SK-N-SH (cell line): ENCODE measurements at regions not wholly inside any gene's neighbourhood (a gene's known extent, or its start where the extent isn't known, plus 50 kb on each side); places are given as distances from the start of the nearest gene placed in this dataset.

Source experiments
- CTCF ChIA-PET: fragments of 300-600, 350-600 bp; formaldehyde crosslinking; extraction: SDS; loops from one replicate; lab custom pipeline; 2021; lab: Yijun Ruan, JAX
- POLR2A ChIA-PET: fragments of 350-600 bp; sonication (Branson Sonifier 250); formaldehyde crosslinking; extraction: SDS; loops from one replicate; lab custom pipeline; 2020; ENCODE audit warnings: antibody characterized with exemption, inconsistent platforms; lab: Yijun Ruan, JAX
- DNase-seq: peaks from one replicate; pipeline ENCODE4 v3.0.0; 2012
- H2AFZ ChIP-seq: fragments of 200-600 bp; sonication (generic); 2 replicates; pipeline ENCODE4 v1.8.1; 2016; ENCODE audit warnings: antibody characterized with exemption, mild to moderate bottlenecking, low read depth
- H3F3A ChIP-seq: fragments of 200-600 bp; sonication (generic); replicated peaks from 2 replicates; pipeline ENCODE3; 2016; ENCODE audit warnings: antibody characterized with exemption, mild to moderate bottlenecking; ENCODE audit not compliant: insufficient read depth
- H3K27ac ChIP-seq, 2 experiments: fragments of 200-500 bp in 1 of 2; fragments of 200-600 bp in 1 of 2; sonication (Bioruptor generic) in 1 of 2; sonication (generic), shearing (Covaris generic) in 1 of 2; 2 replicates each; pipeline versions ENCODE4 v1.5.1 to v1.6.1; 2014 to 2016; ENCODE audit warnings: low read depth in 2 of 2, inconsistent platforms in 1 of 2, low read length in 1 of 2, mild to moderate bottlenecking in 1 of 2, mixed read lengths in 1 of 2
- H3K27me3 ChIP-seq: fragments of 200-600 bp; sonication (generic), shearing (Covaris generic); 2 replicates; pipeline ENCODE4 v1.6.1; 2016; ENCODE audit warnings: mixed run types; ENCODE audit not compliant: insufficient read depth
- H3K36me3 ChIP-seq, 2 experiments: fragments of 200-500 bp in 1 of 2; fragments of 200-600 bp in 1 of 2; sonication (Bioruptor generic) in 1 of 2; sonication (generic) in 1 of 2; replicated peaks in 1 of 2; 2 replicates each; pipeline versions ENCODE3 to v1.5.1; 2014 to 2016; ENCODE audit warnings: low read length in 1 of 2, mild to moderate bottlenecking in 1 of 2; ENCODE audit not compliant: insufficient read depth in 2 of 2, control insufficient read depth in 1 of 2
- H3K4me1 ChIP-seq, 2 experiments: fragments of 200-500 bp in 1 of 2; fragments of 200-600 bp in 1 of 2; sonication (Bioruptor generic) in 1 of 2; sonication (generic), shearing (Covaris generic) in 1 of 2; 2 replicates each; pipeline versions ENCODE4 v1.5.1 to v1.6.1; 2014 to 2016; ENCODE audit warnings: low read depth in 1 of 2, low read length in 1 of 2, mixed run types in 1 of 2; ENCODE audit not compliant: insufficient read depth in 2 of 2, control insufficient read depth in 1 of 2
- H3K4me2 ChIP-seq: fragments of 200-600 bp; sonication (generic), shearing (Covaris generic); 2 replicates; pipeline ENCODE4 v1.6.1; 2017; ENCODE audit warnings: mixed run types
- H3K4me3 ChIP-seq, 2 experiments: fragments of 200-500 bp in 1 of 2; fragments of 200-600 bp in 1 of 2; sonication (Bioruptor generic) in 1 of 2; sonication (generic), shearing (Covaris generic) in 1 of 2; 2 replicates each; pipeline versions ENCODE4 v1.5.1 to v1.8.1; 2014 to 2016; ENCODE audit warnings: low read depth in 2 of 2, inconsistent platforms in 1 of 2, low read length in 1 of 2, mild to moderate bottlenecking in 1 of 2, mixed read lengths in 1 of 2, moderate library complexity in 1 of 2
- H3K79me2 ChIP-seq: fragments of 200-600 bp; sonication (generic); 2 replicates; pipeline ENCODE4 v1.8.1; 2017; ENCODE audit warnings: mild to moderate bottlenecking; ENCODE audit not compliant: insufficient read depth
- H3K9ac ChIP-seq: fragments of 200-600 bp; sonication (generic); 2 replicates; pipeline ENCODE4 v1.6.1; 2017; ENCODE audit warnings: mixed run types
- H3K9me2 ChIP-seq: fragments of 200-600 bp; sonication (generic); 2 replicates; pipeline ENCODE4 v1.6.1; 2017; ENCODE audit warnings: mixed run types
- H3K9me3 ChIP-seq: fragments of 200-600 bp; sonication (generic); 2 replicates; pipeline ENCODE4 v1.6.1; 2017; ENCODE audit warnings: mixed run types, mild to moderate bottlenecking, moderate library complexity
- H4K20me1 ChIP-seq: fragments of 200-600 bp; sonication (generic); 2 replicates; pipeline ENCODE4 v1.6.1; 2017; ENCODE audit warnings: mild to moderate bottlenecking, mixed run types; ENCODE audit not compliant: insufficient read depth
- EP300 ChIP-seq, 2 experiments: IDR thresholded peaks; 2 replicates each; pipeline versions ENCODE4 v1.4.0 to v1.6.1; 2012; ENCODE audit warnings: borderline replicate concordance in 1 of 2, low read depth in 1 of 2, low read length in 1 of 2
- FOXM1 ChIP-seq: IDR thresholded peaks from 2 replicates; pipeline ENCODE4 v1.4.0; 2012; ENCODE audit warnings: low read depth, mild to moderate bottlenecking
- MEF2A ChIP-seq: IDR thresholded peaks from 2 replicates; pipeline ENCODE4 v1.4.0; 2012; ENCODE audit warnings: low read depth, borderline replicate concordance
- NFIC ChIP-seq: IDR thresholded peaks from 2 replicates; pipeline ENCODE4 v1.4.0; 2012; ENCODE audit warnings: borderline replicate concordance
- NRF1 ChIP-seq: IDR thresholded peaks from 2 replicates; pipeline ENCODE4 v1.6.1; 2012; ENCODE audit warnings: low read depth, mild to moderate bottlenecking, low read length
- POLR2AphosphoS5 ChIP-seq: IDR thresholded peaks from 2 replicates; pipeline ENCODE4 v1.6.1; 2012; ENCODE audit warnings: low read depth, low read length
- RCOR1 ChIP-seq: fragments of 150-350 bp; IDR thresholded peaks from 2 replicates; pipeline ENCODE4 v1.6.1; 2017; ENCODE audit warnings: antibody characterized with exemption, low read length
- SIN3A ChIP-seq: IDR thresholded peaks from 2 replicates; pipeline ENCODE4 v1.6.1; 2012; ENCODE audit warnings: low read depth, mild to moderate bottlenecking, low read length, moderate library complexity, borderline replicate concordance
- TCF12 ChIP-seq: IDR thresholded peaks from 2 replicates; pipeline ENCODE4 v1.4.0; 2012
- TEAD4 ChIP-seq: IDR thresholded peaks from 2 replicates; pipeline ENCODE4 v1.4.0; 2012; ENCODE audit warnings: mild to moderate bottlenecking, borderline replicate concordance; ENCODE audit not compliant: insufficient read depth
- YY1 ChIP-seq: IDR thresholded peaks from 2 replicates; pipeline ENCODE4 v1.4.0; 2012; ENCODE audit warnings: low read depth, mild to moderate bottlenecking
- WGBS: methylation state at CpG from one replicate; pipeline ENCODE4 v1.1.6; 2017; ENCODE audit warnings: low lambda C conversion rate; 5-methylcytosine and 5-hydroxymethylcytosine counted together
- TF ChIP-seq, protein P1 (sequence below): IDR thresholded peaks from 2 replicates; pipeline ENCODE4 v1.6.1; 2012; ENCODE audit warnings: mild to moderate bottlenecking, low read depth, low read length, moderate library complexity
- TF ChIP-seq, protein P2 (sequence below): IDR thresholded peaks from 2 replicates; pipeline ENCODE4; 2012
- TF ChIP-seq, protein P3 (sequence below): fragments of 150-350 bp; IDR thresholded peaks from 2 replicates; pipeline ENCODE4 v1.6.1; 2016; ENCODE audit warnings: mild to moderate bottlenecking, low read depth, low read length
- TF ChIP-seq, protein P4 (sequence below): fragments of 200-600 bp; sonication (generic); IDR thresholded peaks from 2 replicates; pipeline ENCODE4 v1.6.1; 2017; ENCODE audit warnings: antibody characterized with exemption, mild to moderate bottlenecking, moderate library complexity
- TF ChIP-seq, protein P5 (sequence below): IDR thresholded peaks from 2 replicates; pipeline ENCODE4 v1.4.0; 2012; ENCODE audit warnings: low read depth, borderline replicate concordance

DNA sequence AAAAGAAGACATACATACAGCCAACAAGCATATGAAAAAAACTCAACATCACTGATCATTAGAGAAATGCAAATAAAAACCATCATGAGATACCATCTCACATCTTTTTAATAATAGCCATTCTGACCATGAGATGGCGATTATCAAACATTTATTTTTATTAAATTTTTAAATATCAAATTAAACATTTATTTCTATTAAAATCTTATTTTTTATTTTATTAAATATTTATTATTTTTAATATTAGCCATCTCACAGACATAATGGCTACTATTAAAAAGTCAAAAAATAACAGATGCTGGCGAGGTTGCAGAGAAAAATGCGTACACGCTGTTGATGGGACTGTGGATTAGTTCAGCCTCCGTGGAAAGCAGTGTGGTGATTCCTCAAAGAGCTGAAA, 264.8 kb upstream of the TENM4 start:
- H3K4me2 ChIP-seq: no peak overlapping the region
- no peak overlapping the region for H3K27ac ChIP-seq
- H3K27me3 ChIP-seq: no peaks in the 10 kb centered on the region
- no peaks in the 10 kb centered on the region for H3K4me1 ChIP-seq
- H3K9ac ChIP-seq: no peak overlapping the region
- TF ChIP-seq, protein P1, sequence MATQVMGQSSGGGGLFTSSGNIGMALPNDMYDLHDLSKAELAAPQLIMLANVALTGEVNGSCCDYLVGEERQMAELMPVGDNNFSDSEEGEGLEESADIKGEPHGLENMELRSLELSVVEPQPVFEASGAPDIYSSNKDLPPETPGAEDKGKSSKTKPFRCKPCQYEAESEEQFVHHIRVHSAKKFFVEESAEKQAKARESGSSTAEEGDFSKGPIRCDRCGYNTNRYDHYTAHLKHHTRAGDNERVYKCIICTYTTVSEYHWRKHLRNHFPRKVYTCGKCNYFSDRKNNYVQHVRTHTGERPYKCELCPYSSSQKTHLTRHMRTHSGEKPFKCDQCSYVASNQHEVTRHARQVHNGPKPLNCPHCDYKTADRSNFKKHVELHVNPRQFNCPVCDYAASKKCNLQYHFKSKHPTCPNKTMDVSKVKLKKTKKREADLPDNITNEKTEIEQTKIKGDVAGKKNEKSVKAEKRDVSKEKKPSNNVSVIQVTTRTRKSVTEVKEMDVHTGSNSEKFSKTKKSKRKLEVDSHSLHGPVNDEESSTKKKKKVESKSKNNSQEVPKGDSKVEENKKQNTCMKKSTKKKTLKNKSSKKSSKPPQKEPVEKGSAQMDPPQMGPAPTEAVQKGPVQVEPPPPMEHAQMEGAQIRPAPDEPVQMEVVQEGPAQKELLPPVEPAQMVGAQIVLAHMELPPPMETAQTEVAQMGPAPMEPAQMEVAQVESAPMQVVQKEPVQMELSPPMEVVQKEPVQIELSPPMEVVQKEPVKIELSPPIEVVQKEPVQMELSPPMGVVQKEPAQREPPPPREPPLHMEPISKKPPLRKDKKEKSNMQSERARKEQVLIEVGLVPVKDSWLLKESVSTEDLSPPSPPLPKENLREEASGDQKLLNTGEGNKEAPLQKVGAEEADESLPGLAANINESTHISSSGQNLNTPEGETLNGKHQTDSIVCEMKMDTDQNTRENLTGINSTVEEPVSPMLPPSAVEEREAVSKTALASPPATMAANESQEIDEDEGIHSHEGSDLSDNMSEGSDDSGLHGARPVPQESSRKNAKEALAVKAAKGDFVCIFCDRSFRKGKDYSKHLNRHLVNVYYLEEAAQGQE: no peak
- TF ChIP-seq, protein P2, sequence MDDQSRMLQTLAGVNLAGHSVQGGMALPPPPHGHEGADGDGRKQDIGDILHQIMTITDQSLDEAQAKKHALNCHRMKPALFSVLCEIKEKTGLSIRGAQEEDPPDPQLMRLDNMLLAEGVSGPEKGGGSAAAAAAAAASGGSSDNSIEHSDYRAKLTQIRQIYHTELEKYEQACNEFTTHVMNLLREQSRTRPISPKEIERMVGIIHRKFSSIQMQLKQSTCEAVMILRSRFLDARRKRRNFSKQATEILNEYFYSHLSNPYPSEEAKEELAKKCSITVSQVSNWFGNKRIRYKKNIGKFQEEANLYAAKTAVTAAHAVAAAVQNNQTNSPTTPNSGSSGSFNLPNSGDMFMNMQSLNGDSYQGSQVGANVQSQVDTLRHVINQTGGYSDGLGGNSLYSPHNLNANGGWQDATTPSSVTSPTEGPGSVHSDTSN: no peak
- TF ChIP-seq MEF2A: no peak
- TF ChIP-seq EP300 (IDR thresholded peaks at IDR 0.05; ENCODE audit: borderline replicate concordance in 1 of 2, low read depth in 1 of 2, low read length in 1 of 2): no peak
- no peak for TF ChIP-seq POLR2AphosphoS5
- TF ChIP-seq RCOR1: no peak
- TF ChIP-seq SIN3A: no peak
- no peak for TF ChIP-seq YY1
- no peak for TF ChIP-seq NRF1
- TF ChIP-seq, protein P3, sequence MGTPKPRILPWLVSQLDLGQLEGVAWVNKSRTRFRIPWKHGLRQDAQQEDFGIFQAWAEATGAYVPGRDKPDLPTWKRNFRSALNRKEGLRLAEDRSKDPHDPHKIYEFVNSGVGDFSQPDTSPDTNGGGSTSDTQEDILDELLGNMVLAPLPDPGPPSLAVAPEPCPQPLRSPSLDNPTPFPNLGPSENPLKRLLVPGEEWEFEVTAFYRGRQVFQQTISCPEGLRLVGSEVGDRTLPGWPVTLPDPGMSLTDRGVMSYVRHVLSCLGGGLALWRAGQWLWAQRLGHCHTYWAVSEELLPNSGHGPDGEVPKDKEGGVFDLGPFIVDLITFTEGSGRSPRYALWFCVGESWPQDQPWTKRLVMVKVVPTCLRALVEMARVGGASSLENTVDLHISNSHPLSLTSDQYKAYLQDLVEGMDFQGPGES: no peak
- TF ChIP-seq, protein P4, sequence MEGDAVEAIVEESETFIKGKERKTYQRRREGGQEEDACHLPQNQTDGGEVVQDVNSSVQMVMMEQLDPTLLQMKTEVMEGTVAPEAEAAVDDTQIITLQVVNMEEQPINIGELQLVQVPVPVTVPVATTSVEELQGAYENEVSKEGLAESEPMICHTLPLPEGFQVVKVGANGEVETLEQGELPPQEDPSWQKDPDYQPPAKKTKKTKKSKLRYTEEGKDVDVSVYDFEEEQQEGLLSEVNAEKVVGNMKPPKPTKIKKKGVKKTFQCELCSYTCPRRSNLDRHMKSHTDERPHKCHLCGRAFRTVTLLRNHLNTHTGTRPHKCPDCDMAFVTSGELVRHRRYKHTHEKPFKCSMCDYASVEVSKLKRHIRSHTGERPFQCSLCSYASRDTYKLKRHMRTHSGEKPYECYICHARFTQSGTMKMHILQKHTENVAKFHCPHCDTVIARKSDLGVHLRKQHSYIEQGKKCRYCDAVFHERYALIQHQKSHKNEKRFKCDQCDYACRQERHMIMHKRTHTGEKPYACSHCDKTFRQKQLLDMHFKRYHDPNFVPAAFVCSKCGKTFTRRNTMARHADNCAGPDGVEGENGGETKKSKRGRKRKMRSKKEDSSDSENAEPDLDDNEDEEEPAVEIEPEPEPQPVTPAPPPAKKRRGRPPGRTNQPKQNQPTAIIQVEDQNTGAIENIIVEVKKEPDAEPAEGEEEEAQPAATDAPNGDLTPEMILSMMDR: no peak
- TF ChIP-seq TCF12: no peak
- TF ChIP-seq NFIC: no peak
- TF ChIP-seq TEAD4: no peak
- TF ChIP-seq FOXM1: no peak
- TF ChIP-seq, protein P5, sequence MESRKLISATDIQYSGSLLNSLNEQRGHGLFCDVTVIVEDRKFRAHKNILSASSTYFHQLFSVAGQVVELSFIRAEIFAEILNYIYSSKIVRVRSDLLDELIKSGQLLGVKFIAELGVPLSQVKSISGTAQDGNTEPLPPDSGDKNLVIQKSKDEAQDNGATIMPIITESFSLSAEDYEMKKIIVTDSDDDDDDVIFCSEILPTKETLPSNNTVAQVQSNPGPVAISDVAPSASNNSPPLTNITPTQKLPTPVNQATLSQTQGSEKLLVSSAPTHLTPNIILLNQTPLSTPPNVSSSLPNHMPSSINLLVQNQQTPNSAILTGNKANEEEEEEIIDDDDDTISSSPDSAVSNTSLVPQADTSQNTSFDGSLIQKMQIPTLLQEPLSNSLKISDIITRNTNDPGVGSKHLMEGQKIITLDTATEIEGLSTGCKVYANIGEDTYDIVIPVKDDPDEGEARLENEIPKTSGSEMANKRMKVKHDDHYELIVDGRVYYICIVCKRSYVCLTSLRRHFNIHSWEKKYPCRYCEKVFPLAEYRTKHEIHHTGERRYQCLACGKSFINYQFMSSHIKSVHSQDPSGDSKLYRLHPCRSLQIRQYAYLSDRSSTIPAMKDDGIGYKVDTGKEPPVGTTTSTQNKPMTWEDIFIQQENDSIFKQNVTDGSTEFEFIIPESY: no peak
- no peaks in the 10 kb centered on the region for H4K20me1 ChIP-seq
- POLR2A ChIA-PET: no interaction called here
- 44% methylated on average over 5 of the region's 5 CpGs for WGBS
- H3F3A ChIP-seq: no peaks in the 10 kb centered on the region
- no peaks in the 10 kb centered on the region for H3K36me3 ChIP-seq
- H2AFZ ChIP-seq: no peak overlapping the region
- CTCF ChIA-PET: no interaction called here
- no peak for DNase-seq
- no peak overlapping the region for H3K4me3 ChIP-seq
- H3K9me2 ChIP-seq: no peaks in the 10 kb centered on the region
- no peaks in the 10 kb centered on the region; the same call in 1 of the 2 replicates for H3K9me3 ChIP-seq
- H3K79me2 ChIP-seq: no peaks in the 10 kb centered on the region
